ENCODE measurements at regions not wholly inside any gene's neighbourhood (a gene's known extent, or its start where the extent isn't known, plus 50 kb on each side); places are given as distances from the start of the nearest gene placed in this dataset.

GRCh38 chr2:236717120-236717519 lies 147.5 kb downstream of the ACKR3 start:
- no peak for DNase-seq (ENCODE audit: low read depth)

GRCh38 chr2:236717729-236718128 lies 148.1 kb downstream of the ACKR3 start:
- no peak for DNase-seq (ENCODE audit: low read depth)

GRCh38 chr2:236718207-236718992 lies 148.8 kb downstream of the ACKR3 start:
- no peak for DNase-seq (ENCODE audit: low read depth)

- no peak for DNase-seq (ENCODE audit: low read depth)
Measured at GRCh38 chr2:236719192-236719635, 149.6 kb downstream of the ACKR3 start.

- DNase-seq (ENCODE audit: low read depth), result no peak
Measured at GRCh38 chr2:236720974-236721540, 151.4 kb downstream of the ACKR3 start.

- DNase-seq (ENCODE audit: low read depth), result no peak
Measured at GRCh38 chr2:236724200-236724599, 154.6 kb downstream of the ACKR3 start.

- DNase-seq (ENCODE audit: low read depth), result no peak
Measured at GRCh38 chr2:236726701-236727450, 157.3 kb downstream of the ACKR3 start.

GRCh38 chr2:236728916-236729670 lies 159.5 kb downstream of the ACKR3 start:
- DNase-seq (ENCODE audit: low read depth), result no peak

GRCh38 chr2:236730393-236730792 lies 160.8 kb downstream of the ACKR3 start:
- DNase-seq (ENCODE audit: low read depth), result no peak

- DNase-seq (ENCODE audit: low read depth), result no peak
Measured at GRCh38 chr2:236731767-236732580, 162.3 kb downstream of the ACKR3 start.

- no peak for DNase-seq (ENCODE audit: low read depth)
Measured at GRCh38 chr2:236733156-236733555, 163.5 kb downstream of the ACKR3 start.

GRCh38 chr2:236735825-236736238 lies 166.2 kb downstream of the ACKR3 start:
- DNase-seq (ENCODE audit: low read depth), result no peak

- DNase-seq (ENCODE audit: low read depth), result no peak
Measured at GRCh38 chr2:236738030-236738429, 168.4 kb downstream of the ACKR3 start.

- no peak for DNase-seq (ENCODE audit: low read depth)
Measured at GRCh38 chr2:236738896-236739295, 169.3 kb downstream of the ACKR3 start.

- DNase-seq (ENCODE audit: low read depth), result no peak
Measured at GRCh38 chr2:236739663-236740062, 170.0 kb downstream of the ACKR3 start.

GRCh38 chr2:236740506-236740905 lies 170.9 kb downstream of the ACKR3 start:
- no peak for DNase-seq (ENCODE audit: low read depth)

GRCh38 chr2:236743039-236743920 lies 173.7 kb downstream of the ACKR3 start:
- no peak for DNase-seq (ENCODE audit: low read depth)

GRCh38 chr2:236743921-236744280 lies 174.3 kb downstream of the ACKR3 start:
- no peak for DNase-seq (ENCODE audit: low read depth)

- no peak for DNase-seq (ENCODE audit: low read depth)
Measured at GRCh38 chr2:236744281-236744705, 174.7 kb downstream of the ACKR3 start.

GRCh38 chr2:236744716-236745115 lies 175.1 kb downstream of the ACKR3 start:
- no peak for DNase-seq (ENCODE audit: low read depth)
